ENCODE measurements at regions not wholly inside any gene's neighbourhood (a gene's known extent, or its start where the extent isn't known, plus 50 kb on each side); places are given as distances from the start of the nearest gene placed in this dataset.
"Not testable (repeated sequence)": the region's sequence is repeated elsewhere in the genome, so short reads cannot be mapped to it uniquely, and the experiment has no call there.

DNA sequence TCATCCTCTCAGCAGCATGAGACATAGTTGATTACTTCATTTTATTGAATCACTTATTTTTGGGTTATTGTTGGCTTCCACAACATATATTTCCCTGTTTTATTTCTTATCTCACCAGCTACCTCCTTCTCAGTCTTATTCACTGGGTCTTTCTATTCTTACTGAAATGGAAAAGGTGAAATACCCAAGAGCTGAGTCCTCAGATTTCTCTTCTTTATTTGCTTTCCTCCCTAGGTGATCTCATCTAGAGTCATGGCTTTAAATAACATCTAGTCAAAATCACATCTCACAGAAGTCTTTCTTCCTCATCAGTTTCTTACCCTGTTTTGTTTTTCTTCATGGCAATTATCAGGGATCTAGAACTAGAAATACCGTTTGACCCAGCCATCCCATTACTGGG, 105.0 kb upstream of the RBBP8 start:
- H3K36me3 Mint-ChIP-seq: peaks cover 3% of the 10 kb centered on the region
- peaks cover 6% of the 10 kb centered on the region for H3K27me3 Mint-ChIP-seq
- DNase-seq (ENCODE audit: low spot score in 2 of 2): no peak
- H3K4me1 Mint-ChIP-seq: no peaks in the 10 kb centered on the region
- ATAC-seq (ENCODE audit: low read depth): no peak
- H3K4me3 Mint-ChIP-seq: no peak overlapping the region
- H3K9me3 Mint-ChIP-seq: peaks cover 3% of the 10 kb centered on the region
- H3K27ac Mint-ChIP-seq: no peak overlapping the region

DNA sequence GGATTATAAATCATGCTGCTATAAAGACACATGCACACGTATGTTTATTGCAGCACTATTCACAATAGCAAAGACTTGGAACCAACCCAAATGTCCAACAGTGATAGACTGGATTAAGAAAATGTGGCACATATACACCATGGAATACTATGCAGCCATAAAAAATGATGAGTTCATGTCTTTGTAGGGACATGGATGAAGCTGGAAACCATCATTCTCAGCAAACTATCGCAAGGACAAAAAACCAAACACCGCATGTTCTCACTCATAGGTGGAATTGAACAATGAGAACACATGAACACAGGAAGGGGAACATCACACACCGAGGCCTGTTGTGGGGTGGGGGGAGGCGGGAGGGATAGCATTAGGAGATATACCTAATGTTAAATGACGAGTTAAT, 104.5 kb upstream of the RBBP8 start:
- ATAC-seq (ENCODE audit: low read depth); H3K36me3 Mint-ChIP-seq; H3K4me3 Mint-ChIP-seq; H3K27me3 Mint-ChIP-seq; H3K27ac Mint-ChIP-seq; DNase-seq (ENCODE audit: low spot score in 2 of 2); H3K4me1 Mint-ChIP-seq; H3K9me3 Mint-ChIP-seq: not testable (repeated sequence)

DNA sequence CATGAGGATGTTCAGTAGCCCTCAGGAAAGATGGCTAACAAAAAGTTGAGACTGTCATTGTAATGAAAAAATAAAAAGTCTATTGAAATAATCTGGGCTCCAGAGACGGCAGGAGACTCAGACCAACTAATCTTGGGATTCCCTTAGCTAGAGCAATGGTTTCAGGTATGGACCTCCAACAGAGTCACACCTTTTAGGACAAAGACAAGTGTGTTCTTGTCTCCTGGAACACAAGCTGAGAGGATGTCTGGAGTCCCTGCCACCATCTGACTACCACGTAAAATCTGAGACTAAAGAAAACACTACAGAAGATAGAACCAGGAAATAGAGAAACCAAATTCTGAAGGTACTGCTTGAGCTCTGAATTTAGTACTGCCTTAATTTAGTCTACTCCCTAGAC, 103.3 kb upstream of the RBBP8 start:
- Mint-ChIP-seq H3K9me3 (peaks cover 3% of the 10 kb centered on the region), H3K4me1 (no peaks in the 10 kb centered on the region), H3K27ac (no peak overlapping the region), H3K4me3 (no peak overlapping the region), H3K36me3 (peaks cover 3% of the 10 kb centered on the region), H3K27me3 (peaks cover 8% of the 10 kb centered on the region)
- ATAC-seq (ENCODE audit: low read depth) (no peak), DNase-seq (ENCODE audit: low spot score in 2 of 2) (no peak)

DNA sequence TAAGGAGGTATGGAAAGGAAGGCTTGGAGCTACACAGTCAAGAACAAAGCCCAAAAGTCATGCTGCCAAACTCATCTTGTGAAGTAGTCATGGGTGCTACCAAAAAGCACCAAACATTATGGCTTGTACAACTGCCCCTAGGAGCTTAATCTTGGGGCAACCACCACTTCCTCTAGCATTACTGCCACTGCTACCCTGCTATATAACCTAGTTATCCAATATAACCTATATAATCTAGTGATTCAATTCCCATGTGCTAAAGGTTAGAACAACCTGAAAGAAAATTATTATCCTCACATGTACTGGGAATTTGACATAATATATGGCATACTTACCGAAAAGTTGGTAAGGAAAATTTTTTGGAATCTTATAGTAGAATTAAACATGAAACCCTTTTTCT, 102.6 kb upstream of the RBBP8 start:
- Mint-ChIP-seq H3K4me1 (no peaks in the 10 kb centered on the region), H3K27me3 (peaks cover 8% of the 10 kb centered on the region), H3K27ac (no peak overlapping the region), H3K36me3 (peaks cover 3% of the 10 kb centered on the region), H3K9me3 (peaks cover 3% of the 10 kb centered on the region), H3K4me3 (no peak overlapping the region)
- DNase-seq (ENCODE audit: low spot score in 2 of 2): no peak
- no peak for ATAC-seq (ENCODE audit: low read depth)

DNA sequence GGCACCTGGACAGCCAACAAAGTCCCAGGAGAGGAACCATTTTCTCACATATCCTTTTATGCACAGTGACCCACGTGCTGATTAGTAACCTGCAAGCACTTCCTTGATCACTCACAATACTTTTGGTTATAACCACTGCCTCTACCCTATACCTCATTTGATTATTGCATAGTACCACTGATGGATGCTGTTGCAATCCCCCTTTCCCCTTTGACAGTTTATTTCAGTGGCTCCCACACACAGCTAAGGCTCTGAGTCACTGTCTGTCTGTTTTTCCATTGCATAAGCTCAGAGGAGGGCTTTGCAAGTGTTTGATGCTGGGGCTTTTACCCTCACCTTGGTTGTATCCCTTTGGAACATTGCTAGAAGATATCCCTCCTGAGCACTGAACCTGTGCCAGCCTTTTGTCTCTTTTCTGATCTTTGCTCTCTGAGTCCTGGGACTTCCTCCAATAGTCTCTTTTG, 101.7 kb upstream of the RBBP8 start:
- no peaks in the 10 kb centered on the region for H3K4me1 Mint-ChIP-seq
- peaks cover 3% of the 10 kb centered on the region for H3K9me3 Mint-ChIP-seq
- H3K27ac Mint-ChIP-seq: no peak overlapping the region
- ATAC-seq (ENCODE audit: low read depth): no peak
- H3K36me3 Mint-ChIP-seq: peaks cover 5% of the 10 kb centered on the region
- peaks cover 8% of the 10 kb centered on the region for H3K27me3 Mint-ChIP-seq
- no peak for DNase-seq (ENCODE audit: low spot score in 2 of 2)
- H3K4me3 Mint-ChIP-seq: no peak overlapping the region

DNA sequence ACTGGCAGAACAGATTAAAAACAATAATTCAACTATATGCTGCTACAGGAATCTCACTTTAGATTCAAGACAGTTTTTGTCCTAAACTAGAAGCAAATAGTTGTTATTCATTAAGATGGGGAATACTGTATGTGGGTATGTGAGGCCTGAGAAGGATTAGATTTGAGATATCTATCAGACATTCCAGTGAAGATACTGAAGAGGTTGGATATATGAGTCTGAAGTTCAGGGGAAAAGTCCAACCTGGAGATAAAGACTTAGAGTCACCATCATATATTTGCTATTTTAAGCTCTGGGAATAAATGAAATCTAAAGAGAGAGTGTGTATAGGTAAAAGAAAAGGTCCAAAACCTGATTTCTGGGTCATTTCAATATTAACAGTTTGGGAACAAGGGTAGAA, 96.2 kb upstream of the RBBP8 start:
- DNase-seq (ENCODE audit: low spot score in 2 of 2) (no peak), ATAC-seq (ENCODE audit: low read depth) (no peak)
- Mint-ChIP-seq H3K9me3 (no peaks in the 10 kb centered on the region), H3K27me3 (peaks cover 2% of the 10 kb centered on the region), H3K27ac (no peak overlapping the region), H3K4me3 (no peak overlapping the region), H3K4me1 (no peaks in the 10 kb centered on the region), H3K36me3 (peaks cover 2% of the 10 kb centered on the region)

DNA sequence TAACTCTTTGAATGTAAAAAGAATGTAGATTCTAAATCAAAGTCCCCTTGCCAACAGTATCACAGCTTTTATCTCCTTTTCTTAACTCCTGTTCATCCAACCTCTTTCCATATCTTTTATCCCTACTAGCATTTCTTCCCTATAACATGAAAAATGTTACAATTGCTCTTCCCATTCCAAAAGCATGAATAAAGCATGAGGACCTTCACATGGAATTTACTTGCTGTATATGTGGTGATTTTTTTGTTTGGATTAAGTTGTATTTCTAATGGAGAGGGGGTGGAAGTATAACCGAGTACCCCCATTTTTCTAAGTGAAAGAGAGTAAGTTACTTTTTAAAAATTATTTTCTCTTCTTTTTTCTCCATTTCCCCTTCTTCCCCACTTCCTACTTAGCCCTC, 94.9 kb upstream of the RBBP8 start:
- no peak for ATAC-seq (ENCODE audit: low read depth)
- Mint-ChIP-seq H3K9me3 (no peaks in the 10 kb centered on the region), H3K36me3 (peaks cover 2% of the 10 kb centered on the region), H3K27ac (no peak overlapping the region), H3K27me3 (peaks cover 2% of the 10 kb centered on the region), H3K4me1 (no peaks in the 10 kb centered on the region), H3K4me3 (no peak overlapping the region)
- no peak for DNase-seq (ENCODE audit: low spot score in 2 of 2)

DNA sequence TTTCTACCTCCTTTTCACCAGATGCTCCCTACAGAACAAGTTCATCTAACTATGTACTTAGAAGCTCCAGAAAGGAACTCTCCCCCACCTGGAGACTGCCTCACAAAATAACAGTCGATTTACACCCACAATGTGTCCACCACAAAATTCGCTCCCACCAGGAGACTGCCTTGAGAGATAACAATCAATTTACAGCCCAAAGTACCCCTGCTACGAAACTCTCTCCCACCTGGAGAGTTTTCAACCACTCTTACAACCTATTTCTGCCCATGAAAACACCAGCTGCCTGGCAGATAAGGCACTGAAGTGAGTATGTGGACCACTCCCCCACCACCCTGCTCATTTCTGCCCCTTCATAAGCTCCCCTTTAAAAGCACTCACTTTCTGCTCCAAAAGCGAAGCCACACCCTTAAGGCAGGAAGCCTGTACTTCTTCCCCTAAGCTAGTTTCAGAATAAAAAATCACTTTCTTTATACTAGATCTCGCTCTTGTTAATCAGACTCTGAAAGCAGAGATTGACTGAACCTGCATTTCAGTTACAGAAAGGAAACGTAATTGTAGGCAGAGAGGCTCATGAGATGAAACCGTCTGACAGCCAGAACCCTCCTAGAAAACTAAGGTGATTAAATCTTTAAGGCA, 94.4 kb upstream of the RBBP8 start:
- Mint-ChIP-seq H3K9me3 (no peaks in the 10 kb centered on the region), H3K27me3 (peaks cover 2% of the 10 kb centered on the region), H3K4me3 (no peak overlapping the region), H3K36me3 (peaks cover 2% of the 10 kb centered on the region), H3K27ac (no peak overlapping the region), H3K4me1 (no peaks in the 10 kb centered on the region)
- DNase-seq (ENCODE audit: low spot score in 2 of 2): no peak
- ATAC-seq (ENCODE audit: low read depth): peak; percentile 44

DNA sequence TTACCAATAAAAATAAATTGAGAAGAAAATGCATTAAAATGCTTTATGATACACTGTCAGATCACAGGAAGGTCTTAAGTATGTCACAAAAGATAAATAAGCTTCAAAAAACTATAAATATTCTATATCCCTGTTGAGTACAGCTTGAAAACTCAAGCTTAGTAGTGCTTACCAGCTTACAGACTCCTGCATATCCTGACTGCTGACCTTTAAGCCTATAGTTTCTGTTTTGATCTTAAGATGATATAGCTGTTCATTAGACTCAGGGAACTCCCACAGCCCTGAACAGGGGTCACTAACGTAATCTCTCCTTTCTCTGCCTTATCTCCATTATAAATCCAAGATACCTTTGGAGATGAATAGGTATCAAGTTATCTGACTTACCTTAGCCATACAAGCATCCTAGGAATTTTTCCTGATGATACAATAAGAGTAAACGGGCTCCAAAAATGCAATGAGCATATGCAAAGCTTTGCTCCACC, 93.7 kb upstream of the RBBP8 start:
- ATAC-seq (ENCODE audit: low read depth) (peak; percentile 39), DNase-seq (ENCODE audit: low spot score in 2 of 2) (no peak)
- Mint-ChIP-seq H3K4me3 (no peak overlapping the region), H3K4me1 (no peaks in the 10 kb centered on the region), H3K27me3 (no peaks in the 10 kb centered on the region), H3K36me3 (peaks cover 2% of the 10 kb centered on the region), H3K27ac (no peak overlapping the region), H3K9me3 (no peaks in the 10 kb centered on the region)

DNA sequence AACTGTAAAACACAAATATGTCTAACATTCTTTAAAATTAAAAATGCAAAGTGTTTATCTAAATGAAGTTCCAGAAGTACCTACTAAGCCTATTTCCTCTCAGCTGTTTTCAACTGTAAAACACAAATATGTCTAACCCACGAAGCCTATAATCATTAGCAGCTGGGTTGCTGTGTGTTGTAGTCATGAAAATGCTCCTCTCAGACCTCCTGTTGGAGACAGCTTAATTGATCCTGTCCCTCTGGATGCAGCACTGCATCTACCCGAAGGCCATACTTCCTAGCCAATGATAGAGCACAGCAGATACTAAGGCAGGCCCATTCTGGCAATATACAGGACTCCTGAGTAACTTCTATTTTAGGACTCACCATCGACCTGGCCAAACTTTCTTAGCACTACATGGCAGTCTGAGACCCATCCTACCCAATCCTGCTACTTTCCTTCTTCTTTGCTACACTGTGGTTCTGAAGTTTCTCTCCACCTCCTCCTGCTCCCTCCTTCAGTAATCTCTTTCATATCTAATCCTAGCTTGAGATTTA, 92.5 kb upstream of the RBBP8 start:
- H3K9me3 Mint-ChIP-seq: no peaks in the 10 kb centered on the region
- DNase-seq (ENCODE audit: low spot score in 2 of 2) (no peak), ATAC-seq (ENCODE audit: low read depth) (no peak)
- H3K4me3 Mint-ChIP-seq: no peak overlapping the region
- H3K36me3 Mint-ChIP-seq: peaks cover under 1% of the 10 kb centered on the region
- H3K27ac Mint-ChIP-seq: no peak overlapping the region
- no peaks in the 10 kb centered on the region for H3K4me1 Mint-ChIP-seq
- no peaks in the 10 kb centered on the region for H3K27me3 Mint-ChIP-seq

DNA sequence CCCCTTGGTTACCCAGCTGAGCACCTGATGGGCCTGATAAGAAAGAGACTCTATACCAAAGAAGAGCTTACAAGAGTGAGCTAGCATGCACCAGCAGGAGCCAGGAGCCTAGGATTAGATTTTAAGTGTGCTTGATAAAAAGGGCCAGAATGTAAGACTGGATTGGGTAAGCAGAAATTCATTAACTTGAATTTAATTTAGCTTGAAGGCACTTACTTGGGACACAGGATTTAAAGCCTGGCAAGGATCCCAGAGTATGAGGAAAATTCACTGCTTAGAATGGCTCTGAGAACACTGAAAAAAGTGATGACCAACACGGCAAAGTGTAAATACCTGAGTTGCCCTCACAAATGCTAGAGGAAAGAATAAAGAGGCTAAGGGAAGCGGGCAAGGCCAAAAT, 91.3 kb upstream of the RBBP8 start:
- no peaks in the 10 kb centered on the region for H3K36me3 Mint-ChIP-seq
- H3K4me1 Mint-ChIP-seq: no peaks in the 10 kb centered on the region

DNA sequence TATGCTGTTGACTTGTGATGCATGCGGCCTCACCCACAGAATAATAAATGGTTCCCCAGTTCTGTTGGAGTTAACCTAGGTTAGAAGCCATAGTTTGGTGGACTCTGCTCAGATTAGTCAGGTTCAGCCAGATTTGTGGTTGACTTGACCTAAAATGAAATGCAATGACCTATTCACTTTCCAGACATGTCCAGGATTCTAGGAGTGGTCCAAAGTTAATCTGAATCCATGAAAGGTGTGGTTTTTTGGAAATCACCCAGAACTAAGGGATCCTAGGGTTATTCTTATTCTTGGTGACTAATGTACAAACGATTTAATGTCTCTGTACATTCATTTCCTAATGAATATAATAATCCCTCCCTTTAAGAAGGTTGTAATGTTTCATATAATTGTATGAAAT, 88.9 kb upstream of the RBBP8 start:
- Mint-ChIP-seq H3K4me3 (no peak overlapping the region), H3K36me3 (no peaks in the 10 kb centered on the region), H3K27me3 (no peaks in the 10 kb centered on the region), H3K9me3 (no peaks in the 10 kb centered on the region), H3K27ac (no peak overlapping the region), H3K4me1 (no peaks in the 10 kb centered on the region)
- ATAC-seq (ENCODE audit: low read depth): no peak
- DNase-seq (ENCODE audit: low spot score in 2 of 2): no peak

More for the DNA sequence above, 91.3 kb upstream of the RBBP8 start:
- DNase-seq (ENCODE audit: low spot score in 2 of 2): no peak
- H3K9me3 Mint-ChIP-seq: no peaks in the 10 kb centered on the region
- H3K27me3 Mint-ChIP-seq: no peaks in the 10 kb centered on the region
- no peak overlapping the region for H3K27ac Mint-ChIP-seq
- no peak overlapping the region for H3K4me3 Mint-ChIP-seq
- no peak for ATAC-seq (ENCODE audit: low read depth)

DNA sequence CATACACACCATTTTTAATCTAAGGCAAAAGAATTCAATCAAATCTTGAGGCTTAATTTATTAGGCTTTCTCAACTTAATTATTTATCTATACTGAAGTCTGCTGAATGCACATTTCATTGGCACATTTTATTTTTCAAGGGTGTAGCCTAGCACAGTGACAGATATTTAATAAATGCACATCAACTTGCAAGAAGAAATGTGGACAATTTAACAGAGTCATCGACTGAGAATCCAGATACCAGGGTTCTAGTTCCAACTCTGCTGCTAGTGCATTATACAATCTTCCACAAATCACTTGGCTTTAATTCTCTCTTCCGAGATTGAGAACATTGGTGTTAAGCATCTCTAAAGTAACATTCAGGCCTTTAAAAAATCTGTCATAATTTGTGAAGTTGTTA, 88.5 kb upstream of the RBBP8 start:
- no peak for ATAC-seq (ENCODE audit: low read depth)
- Mint-ChIP-seq H3K4me1 (no peaks in the 10 kb centered on the region), H3K27me3 (no peaks in the 10 kb centered on the region), H3K9me3 (no peaks in the 10 kb centered on the region), H3K4me3 (no peak overlapping the region), H3K36me3 (no peaks in the 10 kb centered on the region), H3K27ac (no peak overlapping the region)
- DNase-seq (ENCODE audit: low spot score in 2 of 2): no peak

DNA sequence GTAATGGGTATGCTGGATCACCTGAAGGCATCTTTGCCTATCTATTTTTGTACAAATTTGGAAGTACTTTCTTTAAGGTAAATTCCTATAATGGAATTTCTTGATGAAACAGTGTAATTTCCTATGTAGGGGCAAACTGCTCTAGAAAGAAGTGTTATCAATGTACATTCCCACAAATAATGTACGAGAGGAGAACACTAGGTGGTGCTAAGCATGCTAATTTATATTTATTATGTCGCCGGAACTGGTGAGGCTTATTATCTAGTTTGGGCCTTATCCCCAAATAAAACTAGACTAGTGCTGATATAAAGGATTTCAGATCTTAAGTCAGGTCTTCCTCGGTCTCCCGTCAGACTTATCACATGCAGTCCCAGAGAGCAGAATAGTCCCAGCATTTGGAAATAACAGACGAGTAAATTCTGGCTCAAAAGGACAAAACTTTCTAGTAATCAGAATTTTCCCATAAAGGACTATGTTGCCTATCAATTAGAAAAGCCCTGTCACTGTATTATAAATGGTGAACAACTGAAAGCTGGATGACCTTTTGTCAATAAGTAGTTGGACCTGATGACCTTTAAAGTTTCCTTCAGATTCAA, 86.9 kb upstream of the RBBP8 start:
- no peak for DNase-seq (ENCODE audit: low spot score in 2 of 2)
- Mint-ChIP-seq H3K27me3 (no peaks in the 10 kb centered on the region), H3K9me3 (no peaks in the 10 kb centered on the region), H3K4me1 (no peaks in the 10 kb centered on the region), H3K36me3 (no peaks in the 10 kb centered on the region), H3K4me3 (no peak overlapping the region), H3K27ac (no peak overlapping the region)
- ATAC-seq (ENCODE audit: low read depth): no peak

DNA sequence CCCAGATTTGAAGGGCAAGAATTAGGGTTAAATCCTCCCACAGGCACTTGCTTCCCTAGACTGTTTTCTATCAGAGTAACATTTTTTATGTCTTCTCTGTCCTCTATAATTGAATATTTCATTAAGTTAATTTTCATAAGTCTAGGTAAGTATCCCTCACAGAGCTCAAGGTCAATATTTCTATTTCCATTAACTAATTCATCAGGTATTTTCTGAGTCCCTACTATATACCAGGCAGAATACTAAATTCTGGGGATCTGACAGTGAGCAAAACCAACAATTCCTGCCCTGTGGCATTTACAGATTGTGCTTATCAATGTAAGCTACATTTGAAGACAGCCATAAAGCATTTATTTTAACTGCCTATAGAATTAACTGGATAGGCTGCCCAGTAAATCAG, 86.4 kb upstream of the RBBP8 start:
- no peak for ATAC-seq (ENCODE audit: low read depth)
- H3K27ac Mint-ChIP-seq: no peak overlapping the region
- no peaks in the 10 kb centered on the region for H3K9me3 Mint-ChIP-seq
- H3K27me3 Mint-ChIP-seq: no peaks in the 10 kb centered on the region
- H3K4me1 Mint-ChIP-seq: no peaks in the 10 kb centered on the region
- H3K36me3 Mint-ChIP-seq: no peaks in the 10 kb centered on the region
- H3K4me3 Mint-ChIP-seq: no peak overlapping the region
- DNase-seq (ENCODE audit: low spot score in 2 of 2): no peak
